ENCODE measurements at regions not wholly inside any gene's neighbourhood (a gene's known extent, or its start where the extent isn't known, plus 50 kb on each side); places are given as distances from the start of the nearest gene placed in this dataset.
"Not testable (repeated sequence)": the region's sequence is repeated elsewhere in the genome, so short reads cannot be mapped to it uniquely, and the experiment has no call there.

- DNase-seq (ENCODE audit: low read depth): not testable (repeated sequence)
Observed at GRCh38 chr3:154834831-154835230, 245.3 kb upstream of the MME start.

- DNase-seq (ENCODE audit: low read depth): no peak
Observed at GRCh38 chr3:154829929-154830328, 250.2 kb upstream of the MME start.

DNA sequence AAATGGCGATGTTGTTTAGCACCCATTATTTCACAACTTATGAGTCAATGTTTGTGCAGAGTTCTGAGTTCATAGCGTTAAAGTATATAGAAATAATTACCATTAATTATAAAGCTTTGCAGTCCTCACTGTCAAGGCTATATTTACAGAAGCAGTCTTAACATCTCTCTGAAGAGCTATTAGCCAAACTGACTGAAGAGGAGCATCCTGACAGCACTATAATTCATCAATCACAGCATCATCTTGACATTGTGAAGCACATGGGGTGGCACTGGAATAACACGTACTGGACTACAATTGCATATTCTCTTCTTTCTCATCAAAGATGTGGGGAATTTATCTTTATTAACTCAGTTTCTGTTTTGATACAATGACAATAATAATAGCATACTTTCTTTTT is 260.6 kb upstream of the MME start:
- no peak for DNase-seq (ENCODE audit: low read depth)

- peak; percentile 49 for DNase-seq (ENCODE audit: low read depth)
Observed at GRCh38 chr3:154818676-154819255, 261.4 kb upstream of the MME start.

- DNase-seq (ENCODE audit: low read depth): not testable (repeated sequence)
Observed at GRCh38 chr3:154810017-154810416, 270.1 kb upstream of the MME start.

- DNase-seq (ENCODE audit: low read depth): no peak
Observed at GRCh38 chr3:154801729-154802128, 278.4 kb upstream of the MME start.

- DNase-seq (ENCODE audit: low read depth): no peak
Observed at GRCh38 chr3:154799800-154800199, 280.3 kb upstream of the MME start.

DNA sequence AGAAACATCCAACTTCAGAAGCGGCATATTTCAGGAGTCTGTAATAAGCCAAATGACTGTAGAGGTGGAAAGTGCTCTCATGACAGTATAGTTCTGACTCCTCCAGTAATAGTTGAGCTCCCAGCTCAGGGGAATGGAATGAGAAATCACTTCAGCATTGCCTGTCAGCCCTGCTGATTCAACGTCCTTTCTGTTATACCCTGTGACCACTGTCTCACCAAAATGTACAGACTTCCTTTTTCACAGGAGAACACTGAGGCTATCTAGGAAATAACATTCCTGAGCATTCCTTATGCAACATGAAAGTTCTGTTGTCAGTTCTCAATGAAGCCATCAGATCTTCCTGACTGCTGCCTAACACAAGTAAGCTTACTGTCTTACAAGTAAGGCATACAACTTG is 284.5 kb upstream of the MME start:
- peak; percentile 79 for DNase-seq (ENCODE audit: low read depth)

DNA sequence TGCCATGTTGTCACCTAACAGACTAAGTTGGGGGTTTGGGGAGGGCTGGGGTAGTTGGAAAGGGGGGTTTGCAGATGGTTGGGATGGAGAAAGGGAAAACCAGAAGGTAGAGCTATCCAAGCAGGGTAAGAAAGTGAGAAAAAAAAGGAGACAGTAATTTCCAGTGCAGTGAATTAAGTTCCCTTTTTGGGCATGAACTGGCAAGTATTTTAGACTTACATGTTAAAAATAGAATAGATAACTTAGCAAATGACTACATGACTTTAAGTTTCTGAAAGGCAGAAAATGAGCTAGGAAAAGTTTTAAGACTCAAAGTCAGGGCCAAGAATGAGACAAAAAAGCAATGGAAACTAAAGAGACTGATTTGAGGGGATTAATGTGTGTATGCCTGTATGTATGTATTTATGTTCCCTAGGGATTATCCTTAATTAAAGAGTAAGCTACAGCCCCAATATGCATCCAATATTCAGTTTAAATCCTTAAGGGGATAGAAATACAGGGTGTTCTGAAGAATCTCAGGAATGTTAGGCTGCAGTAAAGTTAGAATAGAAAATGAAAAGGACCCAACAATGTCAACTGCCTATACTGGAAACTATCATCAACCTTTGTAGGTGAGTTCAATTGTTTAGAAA is 285.2 kb upstream of the MME start:
- DNase-seq (ENCODE audit: low read depth): no peak

DNA sequence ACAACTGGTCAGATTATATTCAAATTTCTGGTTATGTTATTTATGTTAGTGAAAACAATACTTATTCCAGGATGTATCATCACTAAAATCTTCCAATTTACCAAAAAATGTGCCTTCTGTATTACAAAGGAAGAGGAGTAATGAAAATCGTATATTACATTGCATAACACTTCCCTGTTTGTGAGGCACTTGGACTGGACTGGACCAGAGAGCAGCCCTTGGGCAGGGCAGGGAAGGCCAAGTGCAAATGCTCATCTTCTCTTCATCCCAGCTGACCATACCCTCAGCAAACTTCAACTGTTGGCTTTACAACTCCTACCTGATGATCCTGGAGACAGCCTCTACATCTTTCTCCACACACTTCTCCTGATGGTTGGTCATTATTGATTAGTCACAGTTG is 285.7 kb upstream of the MME start:
- no peak for DNase-seq (ENCODE audit: low read depth)

DNA sequence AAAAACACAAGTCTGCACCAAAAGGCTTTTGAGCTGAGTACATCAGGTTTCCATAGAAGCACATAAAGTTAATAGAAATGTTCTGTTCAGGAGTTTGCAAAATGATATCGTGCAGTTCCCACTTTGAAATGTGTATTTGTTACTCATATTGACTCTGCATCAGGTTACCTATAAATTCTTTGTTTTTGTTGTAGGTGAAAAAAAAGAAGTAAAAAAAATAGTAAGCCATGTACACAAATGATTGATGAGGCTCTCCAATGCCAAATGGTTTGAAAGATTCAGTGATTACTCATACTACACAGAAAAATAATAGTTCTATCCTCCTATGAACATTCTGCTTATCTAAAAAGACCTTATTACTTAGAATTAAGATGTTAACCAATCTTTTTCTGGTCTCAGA is 287.3 kb upstream of the MME start:
- peak; percentile 16 for DNase-seq (ENCODE audit: low read depth)

- no peak for DNase-seq (ENCODE audit: low read depth)
Observed at GRCh38 chr3:154791611-154792010, 288.5 kb upstream of the MME start.

GRCh38 chr3:154786724-154787123 is 293.4 kb upstream of the MME start:
- no peak for DNase-seq (ENCODE audit: low read depth)

DNA sequence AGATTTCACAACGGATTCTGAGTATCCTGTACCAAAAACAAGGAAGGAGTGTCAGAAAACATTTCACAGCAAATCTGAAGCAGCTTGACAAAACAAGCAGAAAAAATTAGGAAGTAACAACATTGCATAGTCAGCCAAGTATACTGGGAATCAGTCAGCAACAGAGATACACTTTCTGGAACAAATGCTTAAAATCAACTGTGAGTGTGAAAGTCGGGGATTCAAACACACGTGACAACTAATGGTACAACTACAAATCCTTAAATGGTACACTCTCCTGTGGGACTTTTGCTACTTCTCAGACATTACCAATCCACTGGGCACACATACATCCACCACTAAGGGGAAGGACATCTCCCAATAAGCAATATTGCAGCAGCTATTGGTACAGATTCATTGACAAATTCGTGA is 296.6 kb upstream of the MME start:
- no peak for DNase-seq (ENCODE audit: low read depth)

DNA sequence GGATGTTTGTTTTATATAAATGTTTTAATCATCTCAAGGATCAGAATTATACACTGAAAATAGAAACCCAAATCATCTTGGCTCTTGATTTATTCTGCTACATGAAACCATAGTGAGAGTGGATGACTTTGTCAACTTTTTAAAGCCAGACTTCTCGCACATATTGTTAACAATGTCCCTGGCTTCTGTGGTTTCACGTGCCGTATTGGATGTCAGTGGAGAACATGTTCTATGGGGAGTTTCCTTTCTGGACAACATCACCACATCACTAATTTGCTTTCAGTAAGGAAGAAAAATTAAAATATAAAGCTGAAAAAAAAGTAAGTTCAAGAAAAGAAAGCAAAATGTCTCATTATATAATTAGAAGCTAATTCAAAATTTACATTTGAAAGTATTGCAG is 297.1 kb upstream of the MME start:
- DNase-seq (ENCODE audit: low read depth): no peak

GRCh38 chr3:154782151-154782550 is 298.0 kb upstream of the MME start:
- DNase-seq (ENCODE audit: low read depth): no peak

DNA sequence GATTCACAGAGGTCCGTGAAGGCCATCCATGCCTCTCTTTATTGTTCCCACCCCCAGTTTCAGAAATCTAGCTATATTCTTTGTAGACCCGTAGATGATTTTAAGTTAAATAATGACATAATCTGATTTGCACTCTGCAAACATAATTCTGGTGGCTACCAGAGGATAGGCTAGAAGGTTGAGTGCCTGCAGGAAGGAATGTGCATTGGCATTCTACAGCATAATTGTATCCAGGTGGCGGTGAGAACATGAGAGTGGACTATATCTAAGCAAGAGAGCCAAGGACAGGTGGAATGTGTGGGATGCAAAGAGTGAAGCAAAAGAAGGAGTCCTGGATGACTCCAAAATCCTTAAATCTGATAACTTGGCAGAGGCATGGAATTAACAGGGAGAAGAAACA is 298.5 kb upstream of the MME start:
- DNase-seq (ENCODE audit: low read depth): no peak

- no peak for DNase-seq (ENCODE audit: low read depth)
Observed at GRCh38 chr3:154780263-154780662, 299.9 kb upstream of the MME start.

DNA sequence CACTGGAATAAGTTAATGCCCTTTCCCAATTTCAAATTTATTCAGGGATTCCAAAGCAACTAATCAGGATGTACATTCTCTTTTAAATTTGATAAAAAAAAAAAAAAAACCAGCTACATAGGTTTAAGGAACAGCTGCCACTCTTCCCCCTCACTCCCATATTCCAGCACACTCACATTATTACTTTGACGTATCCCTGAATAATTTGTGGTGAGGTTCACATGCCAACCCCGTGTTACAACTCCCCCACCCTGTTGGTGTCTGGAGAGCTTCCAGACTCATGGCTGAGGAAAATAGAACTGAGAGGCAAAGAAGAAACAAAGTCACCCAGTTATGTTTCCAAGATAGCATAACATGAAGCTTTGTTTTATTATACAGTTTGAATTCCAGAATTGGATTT is 300.5 kb upstream of the MME start:
- peak; percentile 33 for DNase-seq (ENCODE audit: low read depth)

DNA sequence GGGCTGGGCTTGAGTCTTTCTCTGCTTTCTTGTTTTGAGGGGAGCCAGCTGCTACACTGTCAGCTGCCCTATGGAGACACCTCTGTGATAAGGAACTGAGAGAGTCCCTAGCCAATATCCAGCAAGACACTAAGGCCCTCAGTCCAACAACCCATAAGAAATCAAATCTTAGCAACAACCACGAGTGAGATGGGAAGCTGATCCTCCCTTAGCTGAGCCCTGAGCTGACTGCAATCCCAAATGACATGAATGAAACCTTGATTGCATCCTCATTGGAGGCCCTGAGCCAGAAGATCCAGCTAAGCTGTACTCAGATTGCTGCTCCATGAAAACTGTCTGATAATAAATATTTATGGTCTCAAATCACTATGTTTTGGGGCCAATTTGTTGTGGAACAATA is 302.1 kb upstream of the MME start:
- DNase-seq (ENCODE audit: low read depth): no peak

GRCh38 chr3:154776549-154777225 is 303.4 kb upstream of the MME start:
- DNase-seq (ENCODE audit: low read depth): no peak

DNA sequence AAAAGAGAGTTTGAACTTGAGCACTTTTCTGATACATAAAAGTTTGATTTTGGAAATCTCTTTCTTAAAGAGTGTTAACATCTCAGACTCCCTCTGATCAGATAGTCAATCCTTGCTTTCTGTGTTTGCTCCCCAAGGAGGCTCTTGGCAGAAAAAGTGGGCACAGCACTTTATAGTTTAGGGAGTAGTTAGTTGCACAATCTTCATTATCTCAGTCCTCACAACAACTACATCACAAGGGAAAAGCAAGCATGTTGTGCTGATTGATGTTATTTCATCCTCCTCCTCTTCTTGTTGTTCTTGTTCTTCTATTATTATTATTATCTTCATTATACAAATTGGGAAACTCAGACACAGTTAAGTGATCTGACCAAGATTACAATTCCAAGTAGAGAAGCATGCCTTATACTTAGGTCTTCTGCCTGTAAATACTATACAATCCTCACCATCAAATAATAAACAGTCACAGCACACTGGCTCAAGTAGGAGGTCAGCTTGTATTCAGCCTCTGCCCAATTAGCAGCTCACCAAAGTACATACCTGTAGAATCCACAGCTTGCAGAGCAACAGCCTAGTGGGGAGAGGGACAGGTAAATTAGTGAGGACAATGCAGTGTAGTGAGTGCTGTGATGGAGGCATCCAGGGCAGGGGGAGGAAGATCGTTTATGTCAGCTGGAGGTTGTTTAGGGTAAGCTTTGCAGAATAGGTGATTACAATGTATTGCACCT is 304.1 kb upstream of the MME start:
- DNase-seq (ENCODE audit: low read depth): no peak
